A549 (cell line): ENCODE measurements at regions not wholly inside any gene's neighbourhood (a gene's known extent, or its start where the extent isn't known, plus 50 kb on each side); places are given as distances from the start of the nearest gene placed in this dataset.

ENCODE experiments used
- ATAC-seq, 2 experiments: fragments of 200-7000 bp in 1 of 2; fragments of >200 bp in 1 of 2; cut with Nextera tagmentation in 1 of 2; cut with Tn5 transposase in 1 of 2; 3 replicates each; pipeline versions ENCODE4 v1.8.0 to v1.9.1; 2018 to 2020; ENCODE audit warnings: mild to moderate bottlenecking in 1 of 2, moderate library complexity in 1 of 2
- CTCF ChIA-PET: fragments of 300-600 bp; sonication (Branson Sonifier 250); formaldehyde crosslinking; extraction: SDS; loops from one replicate; lab custom pipeline; 2021; ENCODE audit warnings: antibody characterized with exemption, inconsistent platforms; lab: Yijun Ruan, JAX
- POLR2A ChIA-PET: fragments of 350-600 bp; formaldehyde crosslinking; extraction: SDS; loops from one replicate; lab custom pipeline; 2021; ENCODE audit warnings: antibody characterized with exemption, inconsistent platforms; lab: Yijun Ruan, JAX
- DNase-seq, 2 experiments: peaks; one replicate each; pipeline versions ENCODE4 v3.0.0 to v3.0.0-alpha.2; 2011 to 2016; ENCODE audit warnings: low read depth in 1 of 2, low spot score in 1 of 2
- FAIRE-seq: peaks from 2 replicates; lab custom pipeline; 2011; peaks lifted over from hg19 to GRCh38; lab: Jason Lieb, UNC
- H3K27ac ChIP-seq, 2 experiments: fragments of >200 bp; sonication (Bioruptor Twin); formaldehyde crosslinking; 3 replicates each; pipeline ENCODE4 v1.5.1; 2016 to 2017
- H3K4me1 ChIP-seq: fragments of >200 bp; sonication (Bioruptor Twin); formaldehyde crosslinking; 3 replicates; pipeline ENCODE4 v1.6.1; 2016
- H3K4me2 ChIP-seq: fragments of >200 bp; sonication (Bioruptor Twin); formaldehyde crosslinking; 3 replicates; pipeline ENCODE4 v1.6.1; 2016
- H3K4me3 ChIP-seq: fragments of >200 bp; sonication (Bioruptor Twin); formaldehyde crosslinking; 3 replicates; pipeline ENCODE4 v1.5.1; 2016
- H3K9me3 ChIP-seq: fragments of >200 bp; sonication (Bioruptor Twin); formaldehyde crosslinking; 3 replicates; pipeline ENCODE4 v1.6.1; 2016
- CEBPB ChIP-seq, 2 experiments: fragments of >200 bp in 1 of 2; sonication (Bioruptor Twin) in 1 of 2; formaldehyde crosslinking in 1 of 2; IDR thresholded peaks; 2 replicates each; pipeline ENCODE4 v1.6.1; 2012 to 2016
- CHD4 ChIP-seq: fragments of 200-600 bp; sonication (generic); IDR thresholded peaks from 2 replicates; pipeline ENCODE4 v1.6.1; 2016; ENCODE audit warnings: antibody characterized with exemption, mild to moderate bottlenecking, borderline replicate concordance
- EP300 ChIP-seq, 2 experiments: fragments of >200 bp; sonication (Bioruptor Twin); formaldehyde crosslinking; IDR thresholded peaks; 2 replicates in 1 of 2; 3 replicates in 1 of 2; pipeline ENCODE4 v1.6.1; 2016 to 2017
- ESRRA ChIP-seq: fragments of 150-350 bp; IDR thresholded peaks from 2 replicates; pipeline ENCODE4 v1.6.1; 2014; ENCODE audit warnings: mild to moderate bottlenecking, low read length, borderline replicate concordance
- FOXS1 ChIP-seq: fragments of 250-450 bp; sonication (Bioruptor Pico); IDR thresholded peaks from 2 replicates; pipeline ENCODE4 v1.5.0; 2020; ENCODE audit warnings: mild to moderate bottlenecking, moderate library complexity
- GATA3 ChIP-seq: IDR thresholded peaks from 2 replicates; pipeline ENCODE4 v1.6.1; 2012; ENCODE audit warnings: borderline replicate concordance
- HOXB13 ChIP-seq: fragments of 250-450 bp; sonication (Bioruptor Pico); IDR thresholded peaks from 2 replicates; pipeline ENCODE4 v1.5.0; 2020; ENCODE audit warnings: low read depth, mild to moderate bottlenecking, moderate library complexity
- HOXB5 ChIP-seq: fragments of 250-450 bp; sonication (Bioruptor Pico); IDR thresholded peaks from 2 replicates; pipeline ENCODE4 v1.5.0; 2020; ENCODE audit warnings: mild to moderate bottlenecking, moderate library complexity
- JUNB ChIP-seq: fragments of >200 bp; sonication (Bioruptor Twin); formaldehyde crosslinking; IDR thresholded peaks from 2 replicates; pipeline ENCODE4 v1.6.1; 2016
- MYC ChIP-seq: IDR thresholded peaks from 2 replicates; pipeline ENCODE4 v1.6.1; 2012; ENCODE audit warnings: mild to moderate bottlenecking, inconsistent platforms, low read length, improper control_type of control experiment, borderline replicate concordance
- NFE2L2 ChIP-seq: fragments of 150-350 bp; conservative IDR thresholded peaks from 2 replicates; pipeline ENCODE4 v1.6.1; 2014; ENCODE audit warnings: low read length
- NR3C1 ChIP-seq: fragments of >200 bp; sonication (Bioruptor Twin); formaldehyde crosslinking; IDR thresholded peaks from 3 replicates; pipeline ENCODE4 v1.6.1; 2017
- PHF8 ChIP-seq: fragments of 200-600 bp; sonication (generic); IDR thresholded peaks from 2 replicates; pipeline ENCODE4 v1.6.1; 2016; ENCODE audit warnings: low read depth, mild to moderate bottlenecking, antibody characterized with exemption, moderate library complexity, borderline replicate concordance
- RAD21 ChIP-seq, 2 experiments: fragments of >200 bp in 1 of 2; sonication (Bioruptor Twin) in 1 of 2; formaldehyde crosslinking in 1 of 2; IDR thresholded peaks in 1 of 2; conservative IDR thresholded peaks in 1 of 2; 2 replicates in 1 of 2; 3 replicates in 1 of 2; pipeline ENCODE4 v1.6.1; 2012 to 2018; ENCODE audit warnings: inconsistent platforms in 1 of 2
- RARB ChIP-seq: fragments of 250-450 bp; sonication (Bioruptor Pico); IDR thresholded peaks from 2 replicates; pipeline ENCODE4 v1.8.0; 2021; ENCODE audit warnings: mild to moderate bottlenecking, moderate library complexity
- RCOR1 ChIP-seq: fragments of 150-350 bp; IDR thresholded peaks from 2 replicates; pipeline ENCODE4 v1.6.1; 2014; ENCODE audit warnings: antibody characterized with exemption, low read length, low read depth
- RFX5 ChIP-seq: fragments of 450-650 bp; IDR thresholded peaks from 2 replicates; pipeline ENCODE4 v1.7.1; 2014; ENCODE audit warnings: antibody characterized with exemption, mild to moderate bottlenecking, moderate library complexity
- RNF2 ChIP-seq: fragments of 200-600 bp; sonication (generic); IDR thresholded peaks from 2 replicates; pipeline ENCODE4 v1.6.1; 2016; ENCODE audit warnings: low read depth, mild to moderate bottlenecking, antibody characterized with exemption, moderate library complexity, borderline replicate concordance
- SMC3 ChIP-seq: fragments of >200 bp; sonication (Bioruptor Twin); formaldehyde crosslinking; IDR thresholded peaks from 3 replicates; pipeline ENCODE4 v1.6.1; 2018; ENCODE audit warnings: inconsistent platforms
- TFCP2L1 ChIP-seq: fragments of 250-450 bp; sonication (Bioruptor Pico); IDR thresholded peaks from 2 replicates; pipeline ENCODE4 v1.5.0; 2021; ENCODE audit warnings: mild to moderate bottlenecking
- TP53 ChIP-seq: fragments of 250-450 bp; sonication (Bioruptor Pico); IDR thresholded peaks from 2 replicates; pipeline ENCODE4 v1.5.0; 2021; ENCODE audit warnings: mild to moderate bottlenecking, moderate library complexity
- USF2 ChIP-seq: fragments of 450-650 bp; IDR thresholded peaks from 2 replicates; pipeline ENCODE4 v1.6.1; 2014; ENCODE audit warnings: antibody characterized with exemption
- ZFP36 ChIP-seq: fragments of 450-650 bp; IDR thresholded peaks from 2 replicates; pipeline ENCODE4 v1.6.1; 2014; ENCODE audit warnings: borderline replicate concordance; ENCODE audit not compliant: partially characterized antibody
- ZSCAN20 ChIP-seq: fragments of 250-450 bp; sonication (Bioruptor Pico); IDR thresholded peaks from 2 replicates; pipeline ENCODE4 v1.8.0; 2022; ENCODE audit warnings: mild to moderate bottlenecking, moderate library complexity
- WGBS: methylation state at CpG from one replicate; pipeline ENCODE4 v1.1.6; 2017; ENCODE audit errors: missing lambda C conversion rate; 5-methylcytosine and 5-hydroxymethylcytosine counted together
- TF ChIP-seq, protein P1 (sequence below): fragments of 200-600 bp; sonication (generic); IDR thresholded peaks from 2 replicates; pipeline ENCODE4 v1.6.1; 2016; ENCODE audit warnings: antibody characterized with exemption, mild to moderate bottlenecking, moderate library complexity
- TF ChIP-seq, protein P2 (sequence below): fragments of >200 bp; sonication (Bioruptor Twin); formaldehyde crosslinking; IDR thresholded peaks from 3 replicates; pipeline ENCODE4 v1.6.1; 2016
- TF ChIP-seq, protein P3 (sequence below): IDR thresholded peaks from 2 replicates; pipeline ENCODE4 v1.6.1; 2012; ENCODE audit warnings: low read depth, borderline replicate concordance
- TF ChIP-seq, protein P4 (sequence below): fragments of 250-450 bp; sonication (Bioruptor Pico); IDR thresholded peaks from 2 replicates; pipeline ENCODE4 v1.5.0; 2021; ENCODE audit warnings: mild to moderate bottlenecking, moderate library complexity, borderline replicate concordance

DNA sequence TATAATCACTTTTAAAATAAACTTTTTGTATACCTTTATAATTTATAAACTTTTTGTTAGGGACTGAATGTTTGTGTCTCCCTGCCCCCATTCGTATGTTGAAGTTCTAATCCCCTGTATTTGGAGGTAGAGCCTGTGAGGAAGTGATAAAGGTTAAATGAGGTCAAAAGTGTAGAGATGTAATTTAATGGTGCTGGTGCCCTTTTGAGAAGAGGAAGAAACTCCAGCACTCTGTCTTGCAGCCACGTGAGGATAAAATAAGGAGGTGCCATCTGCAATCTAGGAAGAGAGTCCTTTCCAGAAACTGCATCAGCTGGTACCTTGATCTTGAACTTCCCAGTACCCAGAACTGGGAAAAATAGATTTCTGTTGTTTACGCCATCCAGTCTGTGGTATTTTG is 106.1 kb upstream of the RGMA start:
- no peak for ATAC-seq
- TF ChIP-seq TFCP2L1 (CRISPR knock-in tag) = no peak
- no peak for TF ChIP-seq JUNB
- TF ChIP-seq HOXB13 = no peak
- TF ChIP-seq, protein P1, sequence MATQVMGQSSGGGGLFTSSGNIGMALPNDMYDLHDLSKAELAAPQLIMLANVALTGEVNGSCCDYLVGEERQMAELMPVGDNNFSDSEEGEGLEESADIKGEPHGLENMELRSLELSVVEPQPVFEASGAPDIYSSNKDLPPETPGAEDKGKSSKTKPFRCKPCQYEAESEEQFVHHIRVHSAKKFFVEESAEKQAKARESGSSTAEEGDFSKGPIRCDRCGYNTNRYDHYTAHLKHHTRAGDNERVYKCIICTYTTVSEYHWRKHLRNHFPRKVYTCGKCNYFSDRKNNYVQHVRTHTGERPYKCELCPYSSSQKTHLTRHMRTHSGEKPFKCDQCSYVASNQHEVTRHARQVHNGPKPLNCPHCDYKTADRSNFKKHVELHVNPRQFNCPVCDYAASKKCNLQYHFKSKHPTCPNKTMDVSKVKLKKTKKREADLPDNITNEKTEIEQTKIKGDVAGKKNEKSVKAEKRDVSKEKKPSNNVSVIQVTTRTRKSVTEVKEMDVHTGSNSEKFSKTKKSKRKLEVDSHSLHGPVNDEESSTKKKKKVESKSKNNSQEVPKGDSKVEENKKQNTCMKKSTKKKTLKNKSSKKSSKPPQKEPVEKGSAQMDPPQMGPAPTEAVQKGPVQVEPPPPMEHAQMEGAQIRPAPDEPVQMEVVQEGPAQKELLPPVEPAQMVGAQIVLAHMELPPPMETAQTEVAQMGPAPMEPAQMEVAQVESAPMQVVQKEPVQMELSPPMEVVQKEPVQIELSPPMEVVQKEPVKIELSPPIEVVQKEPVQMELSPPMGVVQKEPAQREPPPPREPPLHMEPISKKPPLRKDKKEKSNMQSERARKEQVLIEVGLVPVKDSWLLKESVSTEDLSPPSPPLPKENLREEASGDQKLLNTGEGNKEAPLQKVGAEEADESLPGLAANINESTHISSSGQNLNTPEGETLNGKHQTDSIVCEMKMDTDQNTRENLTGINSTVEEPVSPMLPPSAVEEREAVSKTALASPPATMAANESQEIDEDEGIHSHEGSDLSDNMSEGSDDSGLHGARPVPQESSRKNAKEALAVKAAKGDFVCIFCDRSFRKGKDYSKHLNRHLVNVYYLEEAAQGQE = no peak
- TF ChIP-seq, protein P2, sequence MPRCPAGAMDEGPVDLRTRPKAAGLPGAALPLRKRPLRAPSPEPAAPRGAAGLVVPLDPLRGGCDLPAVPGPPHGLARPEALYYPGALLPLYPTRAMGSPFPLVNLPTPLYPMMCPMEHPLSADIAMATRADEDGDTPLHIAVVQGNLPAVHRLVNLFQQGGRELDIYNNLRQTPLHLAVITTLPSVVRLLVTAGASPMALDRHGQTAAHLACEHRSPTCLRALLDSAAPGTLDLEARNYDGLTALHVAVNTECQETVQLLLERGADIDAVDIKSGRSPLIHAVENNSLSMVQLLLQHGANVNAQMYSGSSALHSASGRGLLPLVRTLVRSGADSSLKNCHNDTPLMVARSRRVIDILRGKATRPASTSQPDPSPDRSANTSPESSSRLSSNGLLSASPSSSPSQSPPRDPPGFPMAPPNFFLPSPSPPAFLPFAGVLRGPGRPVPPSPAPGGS = no peak
- TF ChIP-seq RARB (CRISPR knock-in tag) = no peak
- no peak for TF ChIP-seq NR3C1
- no peak for TF ChIP-seq CEBPB (IDR thresholded peaks at IDR 0.05)
- no peak for TF ChIP-seq GATA3
- TF ChIP-seq ESRRA = no peak
- no peak for TF ChIP-seq NFE2L2
- TF ChIP-seq RFX5 = no peak
- TF ChIP-seq, protein P3, sequence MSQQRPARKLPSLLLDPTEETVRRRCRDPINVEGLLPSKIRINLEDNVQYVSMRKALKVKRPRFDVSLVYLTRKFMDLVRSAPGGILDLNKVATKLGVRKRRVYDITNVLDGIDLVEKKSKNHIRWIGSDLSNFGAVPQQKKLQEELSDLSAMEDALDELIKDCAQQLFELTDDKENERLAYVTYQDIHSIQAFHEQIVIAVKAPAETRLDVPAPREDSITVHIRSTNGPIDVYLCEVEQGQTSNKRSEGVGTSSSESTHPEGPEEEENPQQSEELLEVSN = no peak
- no peak for TF ChIP-seq TP53 (CRISPR knock-in tag)
- no peak for TF ChIP-seq RCOR1
- no peak for TF ChIP-seq HOXB5 (CRISPR knock-in tag)
- TF ChIP-seq CHD4 = no peak
- TF ChIP-seq, all 56 proteins: peak for 0
- POLR2A ChIA-PET = no interaction called here

DNA sequence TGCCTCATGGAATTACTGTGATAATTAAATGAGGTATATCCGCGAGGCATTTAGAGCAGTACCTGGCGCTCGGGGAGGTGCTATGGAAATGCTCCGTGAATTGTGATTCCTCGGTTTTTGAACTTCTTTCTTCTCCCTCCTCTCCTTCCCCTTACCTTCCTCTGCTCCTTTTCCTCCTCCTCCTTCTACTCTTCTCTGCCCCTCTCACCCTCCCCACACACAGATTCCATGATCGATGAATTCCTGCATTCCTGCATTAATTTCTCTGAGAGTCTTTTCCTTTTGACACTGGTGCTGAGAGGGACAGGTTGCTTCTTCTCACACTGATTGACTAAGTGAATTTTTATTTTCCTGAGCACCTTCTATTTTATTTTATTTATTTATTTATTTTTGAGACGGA is 101.2 kb upstream of the RGMA start:
- no peak overlapping the region for H3K27ac ChIP-seq
- H3K4me1 ChIP-seq = no peaks in the 10 kb centered on the region
- no peak overlapping the region for H3K4me3 ChIP-seq
- H3K9me3 ChIP-seq = no peaks in the 10 kb centered on the region
- 73% methylated on average over 8 of the region's 8 CpGs for WGBS
- no peak overlapping the region for H3K4me2 ChIP-seq
- ChIA-PET POLR2A (no interaction called here), CTCF (no interaction called here)
- DNase-seq (no peak), ATAC-seq (no peak), FAIRE-seq (no peak)
- TF ChIP-seq ZFP36 = no peak
- no peak for TF ChIP-seq USF2
- TF ChIP-seq TP53 (CRISPR knock-in tag) = no peak

More for the DNA sequence above, 106.1 kb upstream of the RGMA start:
- CTCF ChIA-PET = no interaction called here
- FAIRE-seq = no peak
- no peak overlapping the region for H3K4me2 ChIP-seq
- H3K9me3 ChIP-seq = no peaks in the 10 kb centered on the region; the same call in 2 of the 3 replicates
- 14% methylated on average over 3 of the region's 3 CpGs for WGBS
- no peaks in the 10 kb centered on the region for H3K4me1 ChIP-seq
- DNase-seq = no peak
- no peak overlapping the region for H3K4me3 ChIP-seq
- no peak overlapping the region for H3K27ac ChIP-seq

GRCh38 chr15:93189561-93189960 is 100.5 kb upstream of the RGMA start:
- FAIRE-seq (no peak), DNase-seq (no peak), ATAC-seq (peak in 1 of 2 experiments; percentile 26; a peak in 1 of 6 replicates)
- ChIA-PET CTCF (no interaction called here), POLR2A (no interaction called here)
- Histone ChIP-seq H3K4me1 (no peaks in the 10 kb centered on the region), H3K4me3 (no peak overlapping the region), H3K27ac (no peak overlapping the region), H3K4me2 (no peak overlapping the region), H3K9me3 (no peaks in the 10 kb centered on the region)
- WGBS = 17% methylated on average over 9 of the region's 9 CpGs
- no peak for TF ChIP-seq ZSCAN20 (CRISPR knock-in tag)
- no peak for TF ChIP-seq PHF8
- no peak for TF ChIP-seq MYC
- TF ChIP-seq, protein P3 = no peak
- no peak for TF ChIP-seq RAD21 (conservative IDR thresholded peaks at IDR 0.05 in 1 of 2, IDR thresholded peaks at IDR 0.05 in 1 of 2)
- no peak for TF ChIP-seq SMC3
- TF ChIP-seq RNF2 = no peak
- TF ChIP-seq EP300 (IDR thresholded peaks at IDR 0.05) = no peak
- no peak for TF ChIP-seq FOXS1 (CRISPR knock-in tag)
- TF ChIP-seq, protein P4, sequence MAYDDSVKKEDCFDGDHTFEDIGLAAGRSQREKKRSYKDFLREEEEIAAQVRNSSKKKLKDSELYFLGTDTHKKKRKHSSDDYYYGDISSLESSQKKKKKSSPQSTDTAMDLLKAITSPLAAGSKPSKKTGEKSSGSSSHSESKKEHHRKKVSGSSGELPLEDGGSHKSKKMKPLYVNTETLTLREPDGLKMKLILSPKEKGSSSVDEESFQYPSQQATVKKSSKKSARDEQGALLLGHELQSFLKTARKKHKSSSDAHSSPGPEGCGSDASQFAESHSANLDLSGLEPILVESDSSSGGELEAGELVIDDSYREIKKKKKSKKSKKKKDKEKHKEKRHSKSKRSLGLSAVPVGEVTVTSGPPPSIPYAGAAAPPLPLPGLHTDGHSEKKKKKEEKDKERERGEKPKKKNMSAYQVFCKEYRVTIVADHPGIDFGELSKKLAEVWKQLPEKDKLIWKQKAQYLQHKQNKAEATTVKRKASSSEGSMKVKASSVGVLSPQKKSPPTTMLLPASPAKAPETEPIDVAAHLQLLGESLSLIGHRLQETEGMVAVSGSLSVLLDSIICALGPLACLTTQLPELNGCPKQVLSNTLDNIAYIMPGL = no peak
